HCT116 (cell line): ENCODE measurements at regions not wholly inside any gene's neighbourhood (a gene's known extent, or its start where the extent isn't known, plus 50 kb on each side); places are given as distances from the start of the nearest gene placed in this dataset.

ENCODE experiments used
- ATAC-seq: fragments of 200-7000 bp; cut with Tn5 transposase; 2 replicates; pipeline ENCODE4 v1.9.1; 2020; ENCODE audit warnings: mild to moderate bottlenecking, moderate library complexity
- BruUV-seq: library from RNA; stranded (reverse); fragments of 400-500 nt; replicated peaks from 2 replicates; lab custom pipeline; 2021; lab: Mats Ljungman, UMichigan
- CTCF ChIA-PET: fragments of 300-600 bp; sonication (Branson Sonifier 250); formaldehyde crosslinking; loops from one replicate; lab custom pipeline; 2021; ENCODE audit warnings: antibody characterized with exemption; lab: Charles Lee
- POLR2A ChIA-PET: fragments of 300-600, 350-600 bp; sonication (Branson Sonifier 250); formaldehyde crosslinking; loops from one replicate; lab custom pipeline; 2021; ENCODE audit warnings: antibody characterized with exemption; lab: Charles Lee
- RAD21 ChIA-PET, 2 experiments: fragments of 300-600 bp; sonication (Branson Sonifier 250); formaldehyde crosslinking; loops; one replicate each; lab custom pipeline; 2023; ENCODE audit warnings: low total read pairs in 2 of 2; ENCODE audit not compliant: uncharacterized antibody in 2 of 2, unreplicated experiment in 2 of 2, low non-redundant PET in 1 of 2; lab: Charles Lee
- DNase-seq: peaks from one replicate; pipeline ENCODE4 v3.0.0-alpha.2; 2010; ENCODE audit warnings: low read depth, low spot score
- H2AFZ ChIP-seq: fragments of 200-600 bp; shearing (Covaris generic), sonication (generic); 2 replicates; pipeline ENCODE4 v1.6.1; 2017; ENCODE audit warnings: low read depth, mixed run types, mixed read lengths, antibody characterized with exemption, low read length; ENCODE audit not compliant: poor library complexity, severe bottlenecking
- H3K27ac ChIP-seq: 2 replicates; pipeline ENCODE4 v1.5.1; 2012; ENCODE audit warnings: low read depth, low read length
- H3K27me3 ChIP-seq: fragments of 200-600 bp; sonication (generic); 2 replicates; pipeline ENCODE4 v1.6.1; 2016; ENCODE audit warnings: mixed run types, low read length, mixed read lengths; ENCODE audit not compliant: insufficient read depth
- H3K36me3 ChIP-seq, 2 experiments: fragments of 200-500 bp in 1 of 2; fragments of 200-600 bp in 1 of 2; sonication (Bioruptor generic) in 1 of 2; sonication (generic) in 1 of 2; 2 replicates each; pipeline versions ENCODE4 v1.5.1 to v1.6.1; 2014 to 2016; ENCODE audit warnings: low read length in 2 of 2, inconsistent platforms in 1 of 2, mixed read lengths in 1 of 2, mixed run types in 1 of 2; ENCODE audit not compliant: insufficient read depth in 2 of 2, control insufficient read depth in 1 of 2
- H3K4me1 ChIP-seq, 2 experiments: fragments of 200-600 bp in 1 of 2; sonication (generic) in 1 of 2; 2 replicates each; pipeline versions ENCODE4 v1.5.1 to v1.6.1; 2012 to 2017; ENCODE audit warnings: low read length in 2 of 2, inconsistent platforms in 1 of 2, mild to moderate bottlenecking in 1 of 2, mixed read lengths in 1 of 2, mixed run types in 1 of 2, moderate library complexity in 1 of 2; ENCODE audit not compliant: insufficient read depth in 2 of 2, control insufficient read depth in 1 of 2
- H3K4me2 ChIP-seq: fragments of 200-600 bp; sonication (generic); 2 replicates; pipeline ENCODE4 v1.6.1; 2017; ENCODE audit warnings: mixed run types, low read length, mixed read lengths
- H3K4me3 ChIP-seq, 2 experiments: fragments of 200-600 bp in 1 of 2; sonication (generic) in 1 of 2; replicated peaks in 1 of 2; 2 replicates each; pipeline ENCODE4 v1.5.1; 2011 to 2016; ENCODE audit warnings: low read length in 2 of 2, control low read depth in 1 of 2, low read depth in 1 of 2, mild to moderate bottlenecking in 1 of 2, mixed read lengths in 1 of 2, mixed run types in 1 of 2
- H3K79me2 ChIP-seq: fragments of 200-600 bp; sonication (generic); 2 replicates; pipeline ENCODE4 v1.6.1; 2017; ENCODE audit warnings: mild to moderate bottlenecking, mixed run types, low read length, moderate library complexity, mixed read lengths; ENCODE audit not compliant: insufficient read depth
- H3K9ac ChIP-seq: fragments of 200-600 bp; sonication (generic); 2 replicates; pipeline ENCODE4 v1.6.1; 2016; ENCODE audit warnings: low read length, mixed read lengths
- H3K9me2 ChIP-seq: fragments of 200-600 bp; sonication (generic), shearing (Covaris generic); 2 replicates; pipeline ENCODE4 v1.6.1; 2017; ENCODE audit warnings: mixed run types, mild to moderate bottlenecking, moderate library complexity; ENCODE audit not compliant: insufficient read depth
- H3K9me3 ChIP-seq, 2 experiments: fragments of 200-500 bp in 1 of 2; fragments of 200-600 bp in 1 of 2; sonication (Bioruptor generic) in 1 of 2; sonication (generic) in 1 of 2; 2 replicates each; pipeline ENCODE4 v1.6.1; 2014 to 2017; ENCODE audit warnings: low read length in 2 of 2, mixed read lengths in 2 of 2, inconsistent platforms in 1 of 2, low read depth in 1 of 2, mild to moderate bottlenecking in 1 of 2, mixed run types in 1 of 2, moderate library complexity in 1 of 2; ENCODE audit not compliant: control insufficient read depth in 1 of 2, insufficient read depth in 1 of 2
- H4K20me1 ChIP-seq: fragments of 200-600 bp; sonication (generic), shearing (Covaris generic); 2 replicates; pipeline ENCODE4 v1.6.1; 2017; ENCODE audit warnings: mixed run types, mild to moderate bottlenecking, moderate library complexity; ENCODE audit not compliant: insufficient read depth
- CBX3 ChIP-seq: IDR thresholded peaks from 2 replicates; pipeline ENCODE4 v1.6.1; 2012; ENCODE audit warnings: low read depth
- ELF1 ChIP-seq: IDR thresholded peaks from 2 replicates; pipeline ENCODE4 v1.6.1; 2012; ENCODE audit warnings: low read depth, borderline replicate concordance
- EZH2 ChIP-seq: fragments of 200-600 bp; sonication (generic); IDR thresholded peaks from 2 replicates; pipeline ENCODE4 v1.6.1; 2017; ENCODE audit warnings: antibody characterized with exemption, mixed run types
- FOSL1 ChIP-seq: IDR thresholded peaks from 2 replicates; pipeline ENCODE4 v1.6.1; 2012; ENCODE audit warnings: low read depth
- JUND ChIP-seq: IDR thresholded peaks from 2 replicates; pipeline ENCODE4 v1.6.1; 2012
- POLR2A ChIP-seq: IDR thresholded peaks from 2 replicates; pipeline ENCODE4 v1.7.0; 2011; ENCODE audit warnings: borderline replicate concordance; ENCODE audit not compliant: insufficient read depth, insufficient read length; ENCODE audit errors: extremely low read depth
- POLR2AphosphoS5 ChIP-seq: IDR thresholded peaks from 2 replicates; pipeline ENCODE4 v1.6.1; 2011; ENCODE audit warnings: mild to moderate bottlenecking, low read depth, low read length, moderate library complexity
- RAD21 ChIP-seq: IDR thresholded peaks from 2 replicates; pipeline ENCODE4 v1.6.1; 2012; ENCODE audit warnings: low read depth, mild to moderate bottlenecking
- REST ChIP-seq: IDR thresholded peaks from 2 replicates; pipeline ENCODE4 v1.6.1; 2012; ENCODE audit warnings: low read depth
- SIN3A ChIP-seq: IDR thresholded peaks from 2 replicates; pipeline ENCODE4 v1.6.1; 2012; ENCODE audit warnings: low read depth
- TCF7L2 ChIP-seq: IDR thresholded peaks from 2 replicates; pipeline ENCODE4 v1.7.0; 2011; ENCODE audit warnings: borderline replicate concordance, inconsistent platforms; ENCODE audit not compliant: insufficient read depth, insufficient read length; ENCODE audit errors: extremely low read depth
- ZNF274 ChIP-seq: fragments of 200-500 bp; sonication (Bioruptor generic); IDR thresholded peaks from 2 replicates; pipeline ENCODE4 v1.6.1; 2014; ENCODE audit warnings: mild to moderate bottlenecking, low read depth, low read length, inconsistent platforms
- intact Hi-C: fragments of 100-400 bp; cut with micrococcal nuclease; formaldehyde crosslinking; loops from 2 replicates; pipeline ENCODE4 v1.10.0; 2022
- TF ChIP-seq, protein P1 (sequence below), 3 experiments: fragments of 200-600 bp in 1 of 3; sonication (generic) in 1 of 3; IDR thresholded peaks in 2 of 3; conservative IDR thresholded peaks in 1 of 3; 2 replicates each; pipeline ENCODE4 v1.5.1; 2012 to 2017; ENCODE audit warnings: low read depth in 2 of 3, low read length in 2 of 3, antibody characterized with exemption in 1 of 3, borderline replicate concordance in 1 of 3, control low read depth in 1 of 3, mild to moderate bottlenecking in 1 of 3, mixed read lengths in 1 of 3, mixed run types in 1 of 3, moderate library complexity in 1 of 3; ENCODE audit not compliant: insufficient read depth in 1 of 3

DNA sequence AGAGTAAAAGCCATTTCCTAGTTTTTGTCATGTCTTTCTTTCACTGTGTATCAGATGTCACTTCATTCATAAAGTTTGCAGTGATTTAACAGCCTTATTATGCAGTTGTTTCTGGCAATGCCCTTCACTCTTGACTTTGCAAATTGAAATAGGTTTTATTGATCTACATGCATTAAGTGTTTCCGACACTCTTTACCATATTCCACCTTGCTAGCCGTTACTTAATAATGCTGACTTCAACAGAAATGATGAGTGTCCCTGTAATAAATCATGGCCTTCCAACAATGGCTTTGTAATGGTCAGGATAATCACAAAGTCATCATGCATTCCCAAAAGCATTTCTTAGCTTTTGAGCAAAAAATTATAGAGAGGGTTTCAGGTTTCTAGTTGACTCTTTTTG is 236.8 kb upstream of the FMN2 start:
- Histone ChIP-seq H3K27me3 (no peaks in the 10 kb centered on the region), H3K9me2 (no peaks in the 10 kb centered on the region), H4K20me1 (no peaks in the 10 kb centered on the region), H3K36me3 (no peaks in the 10 kb centered on the region), H3K79me2 (no peaks in the 10 kb centered on the region), H2AFZ (no peak overlapping the region), H3K4me1 (no peaks in the 10 kb centered on the region), H3K9me3 (peaks cover 4 to 9% of the 10 kb centered on the region in 2 experiments; a peak in 2 of 4 replicates), H3K27ac (no peak overlapping the region), H3K4me2 (no peak overlapping the region), H3K9ac (no peak overlapping the region), H3K4me3 (no peak overlapping the region)
- intact Hi-C loops, result no loop called here
- ChIA-PET CTCF (no interaction called here), POLR2A (no interaction called here), RAD21 (no interaction called here)
- no peak for ATAC-seq
- no peak for DNase-seq
- BruUV-seq, result no TSS peak
- TF ChIP-seq, protein P1, sequence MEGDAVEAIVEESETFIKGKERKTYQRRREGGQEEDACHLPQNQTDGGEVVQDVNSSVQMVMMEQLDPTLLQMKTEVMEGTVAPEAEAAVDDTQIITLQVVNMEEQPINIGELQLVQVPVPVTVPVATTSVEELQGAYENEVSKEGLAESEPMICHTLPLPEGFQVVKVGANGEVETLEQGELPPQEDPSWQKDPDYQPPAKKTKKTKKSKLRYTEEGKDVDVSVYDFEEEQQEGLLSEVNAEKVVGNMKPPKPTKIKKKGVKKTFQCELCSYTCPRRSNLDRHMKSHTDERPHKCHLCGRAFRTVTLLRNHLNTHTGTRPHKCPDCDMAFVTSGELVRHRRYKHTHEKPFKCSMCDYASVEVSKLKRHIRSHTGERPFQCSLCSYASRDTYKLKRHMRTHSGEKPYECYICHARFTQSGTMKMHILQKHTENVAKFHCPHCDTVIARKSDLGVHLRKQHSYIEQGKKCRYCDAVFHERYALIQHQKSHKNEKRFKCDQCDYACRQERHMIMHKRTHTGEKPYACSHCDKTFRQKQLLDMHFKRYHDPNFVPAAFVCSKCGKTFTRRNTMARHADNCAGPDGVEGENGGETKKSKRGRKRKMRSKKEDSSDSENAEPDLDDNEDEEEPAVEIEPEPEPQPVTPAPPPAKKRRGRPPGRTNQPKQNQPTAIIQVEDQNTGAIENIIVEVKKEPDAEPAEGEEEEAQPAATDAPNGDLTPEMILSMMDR (IDR thresholded peaks at IDR 0.05 in 2 of 3, conservative IDR thresholded peaks at IDR 0.05 in 1 of 3; ENCODE audit: borderline replicate concordance in 1 of 3, insufficient read depth in 1 of 3, low read depth in 2 of 3, low read length in 2 of 3), result no peak
- no peak for TF ChIP-seq ELF1
- TF ChIP-seq EZH2, result no peak
- TF ChIP-seq CBX3, result no peak
- no peak for TF ChIP-seq JUND
- TF ChIP-seq RAD21, result no peak
- no peak for TF ChIP-seq FOSL1
- TF ChIP-seq POLR2A, result no peak
- no peak for TF ChIP-seq POLR2AphosphoS5
- TF ChIP-seq TCF7L2, result no peak
- TF ChIP-seq REST, result no peak
- no peak for TF ChIP-seq SIN3A
- no peak for TF ChIP-seq ZNF274
